H1 (cell line): ENCODE measurements at regions not wholly inside any gene's neighbourhood (a gene's known extent, or its start where the extent isn't known, plus 50 kb on each side); places are given as distances from the start of the nearest gene placed in this dataset.

Source experiments
- CTCF ChIA-PET: fragments of 300-600 bp; sonication (Branson Sonifier 250); formaldehyde crosslinking; loops from one replicate; lab custom pipeline; 2021; ENCODE audit not compliant: partially characterized antibody; lab: Charles Lee
- POLR2A ChIA-PET: fragments of 300-600 bp; sonication (Branson Sonifier 250); formaldehyde crosslinking; loops from one replicate; lab custom pipeline; 2021; ENCODE audit warnings: inconsistent platforms; ENCODE audit not compliant: partially characterized antibody; lab: Charles Lee
- DNase-seq, 2 experiments: peaks; one replicate each; pipeline versions ENCODE4 v3.0.0 to v3.0.0-alpha.2; 2010 to 2022; ENCODE audit warnings: low spot score in 2 of 2, low read depth in 1 of 2, mixed read lengths in 1 of 2
- FAIRE-seq: peaks from 2 replicates; lab custom pipeline; 2011; peaks lifted over from hg19 to GRCh38; lab: Jason Lieb, UNC
- H2AFZ ChIP-seq: 2 replicates; pipeline ENCODE4 v1.8.1; 2012; ENCODE audit warnings: low read length, inconsistent platforms
- H2AK5ac ChIP-seq: 2 replicates; pipeline ENCODE4 v1.6.1; 2013; ENCODE audit warnings: low read depth, low read length
- H2BK120ac ChIP-seq: replicated peaks from 2 replicates; pipeline ENCODE3; 2013; ENCODE audit warnings: low read depth, low read length, inconsistent platforms
- H2BK12ac ChIP-seq: 2 replicates; pipeline ENCODE4 v1.6.1; 2013; ENCODE audit warnings: low read depth, low read length
- H2BK15ac ChIP-seq: 2 replicates; pipeline ENCODE4 v1.6.1; 2013; ENCODE audit warnings: low read length
- H2BK20ac ChIP-seq: 2 replicates; pipeline ENCODE4 v1.6.1; 2013; ENCODE audit warnings: low read length
- H2BK5ac ChIP-seq: 2 replicates; pipeline ENCODE4 v1.6.1; 2013; ENCODE audit warnings: low read depth, low read length
- H3K14ac ChIP-seq: 2 replicates; pipeline ENCODE4 v1.6.1; 2013; ENCODE audit warnings: inconsistent platforms; ENCODE audit not compliant: insufficient read length
- H3K18ac ChIP-seq: 2 replicates; pipeline ENCODE4 v1.6.1; 2013; ENCODE audit warnings: low read length; ENCODE audit errors: extremely low read depth
- H3K23ac ChIP-seq: 2 replicates; pipeline ENCODE4 v1.6.1; 2013; ENCODE audit warnings: inconsistent platforms; ENCODE audit not compliant: insufficient read length
- H3K23me2 ChIP-seq: 2 replicates; pipeline ENCODE4 v1.6.1; 2013; ENCODE audit warnings: low read depth, low read length
- H3K27ac ChIP-seq: 2 replicates; pipeline ENCODE4 v1.6.1; 2011; ENCODE audit warnings: low read depth, low read length, inconsistent platforms
- H3K27me3 ChIP-seq, 4 experiments: replicated peaks in 1 of 4; 1 replicate in 1 of 4; 2 replicates in 3 of 4; pipeline versions ENCODE4 v1.6.1 to v1.8.1; 2011 to 2013; ENCODE audit warnings: low read length in 3 of 4, mild to moderate bottlenecking in 3 of 4, inconsistent platforms in 2 of 4, mixed read lengths in 2 of 4, moderate library complexity in 1 of 4; ENCODE audit not compliant: control insufficient read depth in 3 of 4, insufficient read depth in 3 of 4; ENCODE audit errors: extremely low read depth in 1 of 4
- H3K36me3 ChIP-seq, 4 experiments: 2 replicates each; pipeline versions ENCODE4 v1.6.1 to v1.8.1; 2011 to 2013; ENCODE audit warnings: mild to moderate bottlenecking in 4 of 4, low read length in 3 of 4, moderate library complexity in 2 of 4, control low read depth in 1 of 4, inconsistent platforms in 1 of 4; ENCODE audit not compliant: insufficient read depth in 4 of 4, control insufficient read depth in 2 of 4
- H3K4ac ChIP-seq: replicated peaks from 2 replicates; pipeline ENCODE3; 2013; ENCODE audit warnings: low read length, low read depth, mixed read lengths, inconsistent platforms; ENCODE audit not compliant: insufficient read length
- H3K4me1 ChIP-seq, 4 experiments: replicated peaks in 1 of 4; 1 replicate in 1 of 4; 2 replicates in 3 of 4; pipeline versions ENCODE4 v1.6.1 to v1.8.1; 2011 to 2013; ENCODE audit warnings: low read length in 3 of 4, inconsistent platforms in 2 of 4, mixed read lengths in 1 of 4; ENCODE audit not compliant: insufficient read depth in 4 of 4, control insufficient read depth in 3 of 4
- H3K4me2 ChIP-seq, 2 experiments: 2 replicates each; pipeline versions ENCODE4 v1.6.1 to v1.8.1; 2011 to 2013; ENCODE audit warnings: low read depth in 2 of 2, low read length in 2 of 2, control low read depth in 1 of 2, inconsistent platforms in 1 of 2, mild to moderate bottlenecking in 1 of 2; ENCODE audit not compliant: insufficient read depth in 1 of 2
- H3K4me3 ChIP-seq, 4 experiments: fragments of 200-600, 300-600 bp in 1 of 4; sonication (generic), shearing (Covaris generic), sonication (Bioruptor Twin) in 1 of 4; 2 replicates each; pipeline versions ENCODE4 v1.5.1 to v1.8.1; 2011 to 2016; ENCODE audit warnings: low read length in 4 of 4, low read depth in 3 of 4, control low read depth in 2 of 4, inconsistent platforms in 2 of 4, mild to moderate bottlenecking in 2 of 4, mixed read lengths in 1 of 4, moderate library complexity in 1 of 4; ENCODE audit not compliant: insufficient read depth in 2 of 4; ENCODE audit errors: extremely low read depth in 1 of 4
- H3K56ac ChIP-seq: replicated peaks from 2 replicates; pipeline ENCODE3; 2013; ENCODE audit warnings: low read depth, mild to moderate bottlenecking, mixed read lengths, low read length, inconsistent platforms; ENCODE audit not compliant: insufficient read length
- H3K79me1 ChIP-seq: 2 replicates; pipeline ENCODE4 v1.6.1; 2013; ENCODE audit warnings: low read depth, low read length, control low read depth
- H3K79me2 ChIP-seq, 2 experiments: 2 replicates each; pipeline versions ENCODE4 v1.6.1 to v1.8.1; 2012 to 2013; ENCODE audit warnings: low read length in 2 of 2, mild to moderate bottlenecking in 2 of 2, inconsistent platforms in 1 of 2; ENCODE audit not compliant: insufficient read depth in 2 of 2, control insufficient read depth in 1 of 2
- H3K9ac ChIP-seq, 4 experiments: replicated peaks in 1 of 4; 1 replicate in 1 of 4; 2 replicates in 3 of 4; pipeline versions ENCODE4 v1.6.1 to v1.8.1; 2011 to 2013; ENCODE audit warnings: low read depth in 3 of 4, low read length in 3 of 4, control low read depth in 2 of 4, mild to moderate bottlenecking in 2 of 4, moderate library complexity in 2 of 4, inconsistent platforms in 1 of 4; ENCODE audit errors: extremely low read depth in 1 of 4
- H3K9me3 ChIP-seq, 2 experiments: 2 replicates each; pipeline versions ENCODE4 v1.6.1 to v1.8.1; 2012 to 2013; ENCODE audit warnings: mild to moderate bottlenecking in 2 of 2, moderate library complexity in 2 of 2, control low read depth in 1 of 2, inconsistent platforms in 1 of 2, low read depth in 1 of 2, low read length in 1 of 2, mixed read lengths in 1 of 2; ENCODE audit not compliant: insufficient read depth in 2 of 2
- H4K20me1 ChIP-seq, 2 experiments: replicated peaks in 1 of 2; 2 replicates each; pipeline versions ENCODE3 to v1.8.1; 2011 to 2013; ENCODE audit warnings: inconsistent platforms in 2 of 2, low read length in 2 of 2, mild to moderate bottlenecking in 1 of 2; ENCODE audit not compliant: insufficient read depth in 2 of 2, control insufficient read depth in 1 of 2
- H4K5ac ChIP-seq: 2 replicates; pipeline ENCODE4 v1.6.1; 2013; ENCODE audit warnings: low read length, low read depth, mixed read lengths, inconsistent platforms; ENCODE audit not compliant: insufficient read length
- H4K8ac ChIP-seq: 2 replicates; pipeline ENCODE4 v1.8.0; 2013; ENCODE audit warnings: mild to moderate bottlenecking, moderate library complexity, low read length, inconsistent platforms; ENCODE audit not compliant: insufficient read depth; ENCODE audit errors: extremely low read depth
- H4K91ac ChIP-seq: replicated peaks from 2 replicates; pipeline ENCODE3; 2013; ENCODE audit warnings: low read length, mixed read lengths, inconsistent platforms; ENCODE audit not compliant: insufficient read length
- ZNF274 ChIP-seq: IDR thresholded peaks from 2 replicates; pipeline ENCODE4 v1.7.0; 2012; ENCODE audit warnings: low read length, borderline replicate concordance; ENCODE audit errors: extremely low read depth
- WGBS, 2 experiments: shearing (Covaris generic) in 1 of 2; methylation state at CpG; one replicate each; pipeline versions ENCODE4 v1.1.6 to v1.1.7; 2013 to 2015; ENCODE audit warnings: low lambda C conversion rate in 2 of 2, mixed read lengths in 2 of 2, inconsistent platforms in 1 of 2, low coverage in 1 of 2, missing lambda C conversion rate in 1 of 2; ENCODE audit not compliant: insufficient replicate concordance in 2 of 2, insufficient coverage in 1 of 2, insufficient read length in 1 of 2; ENCODE audit errors: extremely low coverage in 1 of 2, missing lambda C conversion rate in 1 of 2; 5-methylcytosine and 5-hydroxymethylcytosine counted together

DNA sequence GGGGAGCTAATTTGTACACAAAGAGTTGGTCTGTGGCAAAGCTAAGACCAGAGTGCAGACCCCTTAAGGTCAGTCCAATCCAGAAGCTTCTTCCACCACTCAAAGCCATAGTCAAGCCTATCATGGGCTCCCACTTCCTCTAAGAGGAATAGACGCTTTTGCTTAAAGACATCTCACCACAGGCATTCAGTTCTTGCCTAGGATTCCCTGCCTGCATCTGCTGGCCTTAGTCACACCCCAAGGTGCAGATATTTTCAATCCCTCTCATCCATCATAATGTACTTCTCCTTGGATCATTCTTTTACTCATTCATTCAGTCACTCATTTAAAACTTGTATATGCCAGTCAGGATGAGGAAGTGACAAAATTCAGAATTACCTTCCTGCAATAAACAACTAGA lies 179.6 kb upstream of the STT3B start:
- Histone ChIP-seq H3K36me3 (no peaks in the 10 kb centered on the region; a peak in 1 of 8 replicates), H3K79me2 (no peaks in the 10 kb centered on the region), H2AK5ac (no peak overlapping the region), H3K23me2 (no peaks in the 10 kb centered on the region), H4K8ac (no peak overlapping the region), H4K91ac (no peak overlapping the region), H2BK120ac (no peak overlapping the region), H4K5ac (no peak overlapping the region), H3K4ac (no peak overlapping the region), H3K79me1 (no peaks in the 10 kb centered on the region), H2BK15ac (no peak overlapping the region), H2BK20ac (no peak overlapping the region), H2BK12ac (no peak overlapping the region), H3K23ac (no peak overlapping the region), H3K4me2 (no peak overlapping the region), H3K14ac (no peak overlapping the region), H3K4me1 (peaks cover 0 to 3% (median 0%) of the 10 kb centered on the region in 4 experiments; a peak in 1 of 7 replicates), H2BK5ac (no peak overlapping the region), H3K4me3 (no peak overlapping the region), H3K27me3 (no peaks in the 10 kb centered on the region), H3K9me3 (no peaks in the 10 kb centered on the region), H3K18ac (no peak overlapping the region), H3K9ac (no peak overlapping the region), H2AFZ (no peak overlapping the region), H4K20me1 (no peaks in the 10 kb centered on the region), H3K27ac (no peak overlapping the region), H3K56ac (no peak overlapping the region)
- ChIA-PET POLR2A (no interaction called here), CTCF (interaction anchor here (0.6 kb wide), 1 partner anchor 93 kb away, joined by 3 read pairs; no protein-coding TSS in a partner anchor)
- 90% methylated on average over 1 of the region's 1 CpG; no CpG with 5 or more reads in 1 of the 2 experiments for WGBS, 2 experiments
- DNase-seq (no peak), FAIRE-seq (no peak)
- TF ChIP-seq ZNF274: no peak
